DND-41 (cell line): ENCODE measurements at regions not wholly inside any gene's neighbourhood (a gene's known extent, or its start where the extent isn't known, plus 50 kb on each side); places are given as distances from the start of the nearest gene placed in this dataset.

Experiments used
- ATAC-seq: fragments of 200-7000 bp; cut with Tn5 transposase; 3 replicates; pipeline ENCODE4 v1.9.1; 2021; ENCODE audit warnings: low read depth; ENCODE audit not compliant: insufficient read depth
- DNase-seq: peaks from one replicate; pipeline ENCODE4 v3.0.0-alpha.2; 2020
- H2AFZ ChIP-seq: 2 replicates; pipeline ENCODE4 v1.6.0; 2012; ENCODE audit warnings: low read depth, low read length
- H3K27ac ChIP-seq: 2 replicates; pipeline ENCODE4 v1.5.1; 2012; ENCODE audit warnings: low read length, inconsistent platforms
- H3K27me3 ChIP-seq: fragments of 200-600 bp; sonication (generic); 2 replicates; pipeline ENCODE4 v1.6.0; 2012; ENCODE audit warnings: low read length, mild to moderate bottlenecking, inconsistent platforms; ENCODE audit not compliant: insufficient read depth, poor library complexity
- H3K36me3 ChIP-seq: 2 replicates; pipeline ENCODE4 v1.5.1; 2012; ENCODE audit warnings: low read length, inconsistent platforms; ENCODE audit not compliant: insufficient read depth
- H3K4me1 ChIP-seq: 2 replicates; pipeline ENCODE4 v1.5.1; 2012; ENCODE audit warnings: mild to moderate bottlenecking, low read length; ENCODE audit not compliant: insufficient read depth
- H3K4me2 ChIP-seq: 2 replicates; pipeline ENCODE4 v1.6.0; 2012; ENCODE audit warnings: mild to moderate bottlenecking, moderate library complexity, low read length, inconsistent platforms; ENCODE audit not compliant: insufficient read depth
- H3K4me3 ChIP-seq, 2 experiments: fragments of 200-600 bp in 1 of 2; shearing (Covaris generic) in 1 of 2; 2 replicates each; pipeline ENCODE4 v1.5.1; 2012 to 2016; ENCODE audit warnings: inconsistent platforms in 2 of 2, low read length in 2 of 2, mild to moderate bottlenecking in 2 of 2, low read depth in 1 of 2, moderate library complexity in 1 of 2
- H3K79me2 ChIP-seq: 2 replicates; pipeline ENCODE4 v1.6.0; 2012; ENCODE audit warnings: low read length, inconsistent platforms; ENCODE audit not compliant: insufficient read depth
- H3K9ac ChIP-seq: 2 replicates; pipeline ENCODE4 v1.6.0; 2012; ENCODE audit warnings: low read depth, mild to moderate bottlenecking, inconsistent platforms, low read length, moderate library complexity
- H3K9me3 ChIP-seq: 2 replicates; pipeline ENCODE4 v1.5.1; 2012; ENCODE audit warnings: low read length, moderate library complexity, mild to moderate bottlenecking, inconsistent platforms; ENCODE audit not compliant: insufficient read depth, severe bottlenecking
- H4K20me1 ChIP-seq: 2 replicates; pipeline ENCODE4 v1.6.0; 2012; ENCODE audit warnings: low read length; ENCODE audit not compliant: insufficient read depth
- CTCF ChIP-seq: IDR thresholded peaks from 2 replicates; pipeline ENCODE4 v1.5.1; 2012; ENCODE audit warnings: borderline replicate concordance, low read length, moderate library complexity, mild to moderate bottlenecking; ENCODE audit not compliant: poor library complexity, severe bottlenecking; ENCODE audit errors: extremely low read depth
- EZH2 ChIP-seq: IDR thresholded peaks from 3 replicates; pipeline ENCODE4 v1.6.1; 2012; ENCODE audit warnings: borderline replicate concordance, low read depth, mild to moderate bottlenecking, moderate library complexity, low read length, inconsistent platforms; ENCODE audit not compliant: severe bottlenecking

- Histone ChIP-seq H2AFZ (no peak overlapping the region), H3K4me2 (no peak overlapping the region), H3K27ac (no peak overlapping the region), H3K4me3 (no peak overlapping the region), H3K9ac (no peak overlapping the region), H3K9me3 (no peaks in the 10 kb centered on the region), H3K36me3 (no peaks in the 10 kb centered on the region), H3K79me2 (no peaks in the 10 kb centered on the region), H4K20me1 (no peaks in the 10 kb centered on the region), H3K4me1 (no peaks in the 10 kb centered on the region), H3K27me3 (no peaks in the 10 kb centered on the region)
- TF ChIP-seq CTCF, result no peak
- ATAC-seq (no peak), DNase-seq (no peak)
Measured at GRCh38 chr6:5937169-5937909, 69.4 kb downstream of the NRN1 start.

- Histone ChIP-seq H3K9me3 (no peaks in the 10 kb centered on the region), H2AFZ (no peak overlapping the region), H3K9ac (no peak overlapping the region), H3K27me3 (no peaks in the 10 kb centered on the region), H4K20me1 (no peaks in the 10 kb centered on the region), H3K4me2 (no peak overlapping the region), H3K36me3 (no peaks in the 10 kb centered on the region), H3K27ac (no peak overlapping the region), H3K79me2 (no peaks in the 10 kb centered on the region), H3K4me3 (no peak overlapping the region), H3K4me1 (no peaks in the 10 kb centered on the region)
- TF ChIP-seq CTCF (no peak), EZH2 (no peak)
- no peak for DNase-seq
- ATAC-seq, result no peak
Measured at GRCh38 chr6:5936631-5937030, 70.1 kb downstream of the NRN1 start.

GRCh38 chr6:5936140-5936539, 70.6 kb downstream of the NRN1 start:
- H3K4me2 ChIP-seq, result no peak overlapping the region
- no peaks in the 10 kb centered on the region for H3K79me2 ChIP-seq
- no peak overlapping the region for H3K4me3 ChIP-seq
- no peak overlapping the region for H3K27ac ChIP-seq
- no peaks in the 10 kb centered on the region for H3K27me3 ChIP-seq
- H3K36me3 ChIP-seq, result no peaks in the 10 kb centered on the region
- H3K9ac ChIP-seq, result no peak overlapping the region
- H4K20me1 ChIP-seq, result no peaks in the 10 kb centered on the region
- no peak for DNase-seq
- no peak for ATAC-seq
- no peaks in the 10 kb centered on the region for H3K9me3 ChIP-seq
- no peak overlapping the region for H2AFZ ChIP-seq
- TF ChIP-seq CTCF (no peak), EZH2 (no peak)
- H3K4me1 ChIP-seq, result no peaks in the 10 kb centered on the region
